ENCODE measurements at regions not wholly inside any gene's neighbourhood (a gene's known extent, or its start where the extent isn't known, plus 50 kb on each side); places are given as distances from the start of the nearest gene placed in this dataset.

- no peak for TF ChIP-seq POLR2A (IDR thresholded peaks at IDR 0.05)
- no peak for TF ChIP-seq CTCF (IDR thresholded peaks at IDR 0.05)
These were observed 73.9 kb downstream of the PDGFA start for GRCh38 chr7:445563-446288.

Measured in heart left ventricle (tissue), 13 donors.